Renal pelvis (tissue), 1 donor: ENCODE measurements at regions not wholly inside any gene's neighbourhood (a gene's known extent, or its start where the extent isn't known, plus 50 kb on each side); places are given as distances from the start of the nearest gene placed in this dataset.
"Not testable (repeated sequence)": the region's sequence is repeated elsewhere in the genome, so short reads cannot be mapped to it uniquely, and the experiment has no call there.

Source experiments
- DNase-seq: peaks from one replicate; pipeline ENCODE4 v3.0.0-alpha.2; 2013

- not testable (repeated sequence) for DNase-seq
These were observed 196.5 kb upstream of the ZNF469 start for GRCh38 chr16:88185976-88186888.

- DNase-seq, result not testable (repeated sequence)
These were observed 195.6 kb upstream of the ZNF469 start for GRCh38 chr16:88186889-88187870.

- not testable (repeated sequence) for DNase-seq
These were observed 194.4 kb upstream of the ZNF469 start for GRCh38 chr16:88188171-88188895.

- DNase-seq, result not testable (repeated sequence)
These were observed 192.1 kb upstream of the ZNF469 start for GRCh38 chr16:88190592-88191095.

GRCh38 chr16:88191168-88191567 lies 191.6 kb upstream of the ZNF469 start:
- DNase-seq, result not testable (repeated sequence)

GRCh38 chr16:88192601-88193000 lies 190.2 kb upstream of the ZNF469 start:
- no peak for DNase-seq

GRCh38 chr16:88193706-88194396 lies 188.9 kb upstream of the ZNF469 start:
- not testable (repeated sequence) for DNase-seq

- no peak for DNase-seq
These were observed 188.1 kb upstream of the ZNF469 start for GRCh38 chr16:88194397-88195268.

- no peak for DNase-seq
These were observed 187.5 kb upstream of the ZNF469 start for GRCh38 chr16:88195269-88195705.

- no peak for DNase-seq
These were observed 186.8 kb upstream of the ZNF469 start for GRCh38 chr16:88195911-88196465.

- no peak for DNase-seq
These were observed 186.0 kb upstream of the ZNF469 start for GRCh38 chr16:88196471-88197400.

GRCh38 chr16:88197481-88198456 lies 185.0 kb upstream of the ZNF469 start:
- DNase-seq, result no peak

- not testable (repeated sequence) for DNase-seq
These were observed 184.1 kb upstream of the ZNF469 start for GRCh38 chr16:88198457-88199295.

- not testable (repeated sequence) for DNase-seq
These were observed 183.2 kb upstream of the ZNF469 start for GRCh38 chr16:88199296-88200153.
